ENCODE measurements at regions not wholly inside any gene's neighbourhood (a gene's known extent, or its start where the extent isn't known, plus 50 kb on each side); places are given as distances from the start of the nearest gene placed in this dataset.

DNA sequence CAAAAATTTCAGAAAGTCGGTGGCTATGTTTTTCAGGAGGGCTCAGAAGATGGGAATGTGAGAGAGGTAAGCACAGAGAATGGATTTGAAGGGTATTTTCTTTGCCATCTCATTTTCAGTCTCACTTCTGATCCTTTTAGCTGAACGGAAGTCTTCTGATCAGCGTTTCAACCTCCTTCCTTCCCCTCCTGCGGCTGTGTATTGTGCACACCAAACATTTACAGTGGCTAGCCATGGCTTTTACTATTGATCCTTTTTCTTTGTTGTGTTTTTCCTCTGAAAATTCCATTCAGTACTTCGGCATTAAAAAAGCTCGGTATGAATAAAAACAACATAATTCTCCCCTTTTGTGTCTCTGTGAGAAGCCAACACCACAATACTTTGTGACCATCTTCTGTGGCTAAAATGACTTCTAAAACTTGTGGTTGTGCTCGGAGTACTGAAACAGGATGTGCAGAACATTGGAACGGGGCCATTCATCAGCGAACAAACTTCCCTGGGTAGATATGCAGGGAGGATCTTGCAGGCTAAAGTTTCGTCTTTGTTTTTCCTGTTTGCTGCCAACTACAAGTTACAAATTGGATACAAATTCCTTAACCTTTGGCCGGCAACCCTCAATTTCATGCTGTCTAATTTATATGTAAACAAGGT is 260.8 kb upstream of the FAM98A start:
- TF ChIP-seq, protein P1, sequence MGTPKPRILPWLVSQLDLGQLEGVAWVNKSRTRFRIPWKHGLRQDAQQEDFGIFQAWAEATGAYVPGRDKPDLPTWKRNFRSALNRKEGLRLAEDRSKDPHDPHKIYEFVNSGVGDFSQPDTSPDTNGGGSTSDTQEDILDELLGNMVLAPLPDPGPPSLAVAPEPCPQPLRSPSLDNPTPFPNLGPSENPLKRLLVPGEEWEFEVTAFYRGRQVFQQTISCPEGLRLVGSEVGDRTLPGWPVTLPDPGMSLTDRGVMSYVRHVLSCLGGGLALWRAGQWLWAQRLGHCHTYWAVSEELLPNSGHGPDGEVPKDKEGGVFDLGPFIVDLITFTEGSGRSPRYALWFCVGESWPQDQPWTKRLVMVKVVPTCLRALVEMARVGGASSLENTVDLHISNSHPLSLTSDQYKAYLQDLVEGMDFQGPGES (IDR thresholded peaks at IDR 0.05; ENCODE audit: low read depth, low read length) = no peak
- TF ChIP-seq RFX5 (IDR thresholded peaks at IDR 0.05; ENCODE audit: low read length) = no peak
- no peak for TF ChIP-seq REST (IDR thresholded peaks at IDR 0.05; ENCODE audit: low read depth, low read length)
- TF ChIP-seq YY1 (IDR thresholded peaks at IDR 0.05; ENCODE audit: low read depth) = no peak
- TF ChIP-seq EP300 (IDR thresholded peaks at IDR 0.05; ENCODE audit: borderline replicate concordance in 1 of 2, low read depth in 1 of 2, low read length in 1 of 2) = no peak
- TF ChIP-seq USF1 (IDR thresholded peaks at IDR 0.05; ENCODE audit: borderline replicate concordance, low read depth) = no peak
- Histone ChIP-seq H3K9me2 (no peaks in the 10 kb centered on the region), H2AFZ (ENCODE audit: low read depth) (no peak overlapping the region), H3K27me3 (ENCODE audit: insufficient read depth) (no peaks in the 10 kb centered on the region), H4K20me1 (ENCODE audit: insufficient read depth) (no peaks in the 10 kb centered on the region), H3K36me3 (replicated peaks in 1 of 2; ENCODE audit: control insufficient read depth in 1 of 2, insufficient read depth in 2 of 2, low read length in 1 of 2) (no peaks in the 10 kb centered on the region), H3K79me2 (ENCODE audit: insufficient read depth) (no peaks in the 10 kb centered on the region), H3K4me1 (ENCODE audit: control insufficient read depth in 1 of 2, insufficient read depth in 2 of 2, low read depth in 1 of 2, low read length in 1 of 2) (no peaks in the 10 kb centered on the region), H3K4me3 (ENCODE audit: low read depth in 2 of 2, low read length in 1 of 2) (no peak overlapping the region), H3K9me3 (no peaks in the 10 kb centered on the region), H3K9ac (no peak overlapping the region), H3F3A (replicated peaks; ENCODE audit: insufficient read depth) (no peaks in the 10 kb centered on the region), H3K4me2 (no peak overlapping the region), H3K27ac (ENCODE audit: low read depth in 2 of 2, low read length in 1 of 2) (no peak overlapping the region)
- POLR2A ChIA-PET = no interaction called here
- CTCF ChIA-PET = no interaction called here
- WGBS (ENCODE audit: low lambda C conversion rate) = 6% methylated on average over 11 of the region's 11 CpGs
- no peak for DNase-seq

DNA sequence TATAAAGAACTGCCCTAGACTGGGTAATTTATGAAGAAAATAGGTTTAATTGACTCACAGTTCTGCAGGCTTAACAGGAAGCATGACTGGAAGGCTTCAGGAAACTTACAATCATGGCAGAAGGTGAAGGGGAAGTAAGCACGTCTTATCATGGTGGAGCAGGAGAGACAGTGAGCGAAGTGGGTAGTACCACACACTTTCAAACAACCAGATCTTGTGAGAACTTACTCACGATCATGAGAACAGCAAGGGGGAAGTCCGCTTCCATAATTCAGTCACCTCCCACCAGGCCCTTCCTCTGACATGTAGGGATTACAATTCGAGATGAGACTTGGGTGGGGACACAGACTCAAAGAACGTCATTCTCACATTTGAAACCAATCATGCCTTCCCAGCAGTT is 260.1 kb upstream of the FAM98A start:
- Histone ChIP-seq H3K4me2 (no peak overlapping the region), H3K4me1 (ENCODE audit: control insufficient read depth in 1 of 2, insufficient read depth in 2 of 2, low read depth in 1 of 2, low read length in 1 of 2) (no peaks in the 10 kb centered on the region), H3K9me3 (no peaks in the 10 kb centered on the region), H3K9ac (no peak overlapping the region), H3K36me3 (replicated peaks in 1 of 2; ENCODE audit: control insufficient read depth in 1 of 2, insufficient read depth in 2 of 2, low read length in 1 of 2) (no peaks in the 10 kb centered on the region), H3K79me2 (ENCODE audit: insufficient read depth) (no peaks in the 10 kb centered on the region), H2AFZ (ENCODE audit: low read depth) (no peak overlapping the region), H3K27ac (ENCODE audit: low read depth in 2 of 2, low read length in 1 of 2) (no peak overlapping the region), H3F3A (replicated peaks; ENCODE audit: insufficient read depth) (no peaks in the 10 kb centered on the region), H3K4me3 (ENCODE audit: low read depth in 2 of 2, low read length in 1 of 2) (no peak overlapping the region), H3K27me3 (ENCODE audit: insufficient read depth) (no peaks in the 10 kb centered on the region), H4K20me1 (ENCODE audit: insufficient read depth) (no peaks in the 10 kb centered on the region), H3K9me2 (no peaks in the 10 kb centered on the region)
- ChIA-PET CTCF (no interaction called here), POLR2A (no interaction called here)
- DNase-seq = no peak
- 8% methylated on average over 6 of the region's 6 CpGs for WGBS (ENCODE audit: low lambda C conversion rate)
- TF ChIP-seq RCOR1 (IDR thresholded peaks at IDR 0.05; ENCODE audit: low read length) (no peak), POLR2AphosphoS5 (IDR thresholded peaks at IDR 0.05; ENCODE audit: low read depth, low read length) (no peak), RXRA (IDR thresholded peaks at IDR 0.05; ENCODE audit: borderline replicate concordance, low read depth) (no peak), JUND (IDR thresholded peaks at IDR 0.05) (no peak), REST (IDR thresholded peaks at IDR 0.05; ENCODE audit: low read depth, low read length) (no peak), NRF1 (IDR thresholded peaks at IDR 0.05; ENCODE audit: low read depth, low read length) (no peak), TAF1 (IDR thresholded peaks at IDR 0.05; ENCODE audit: borderline replicate concordance, low read depth, low read length) (no peak), ELF1 (IDR thresholded peaks at IDR 0.05) (no peak), FOXM1 (IDR thresholded peaks at IDR 0.05; ENCODE audit: low read depth) (no peak), PBX3 (IDR thresholded peaks at IDR 0.05) (no peak)
- TF ChIP-seq, protein P1 (IDR thresholded peaks at IDR 0.05; ENCODE audit: low read depth, low read length) = no peak

All from SK-N-SH (cell line).